Glutamatergic neuron (in vitro differentiated cells): ENCODE measurements at regions not wholly inside any gene's neighbourhood (a gene's known extent, or its start where the extent isn't known, plus 50 kb on each side); places are given as distances from the start of the nearest gene placed in this dataset.

ENCODE experiments used
- DNase-seq: peaks from one replicate; pipeline ENCODE4 v3.0.0; 2022
- H3K27ac Mint-ChIP-seq: one replicate; pipeline ENCODE4 v1.8.0; 2020; ENCODE audit warnings: mild to moderate bottlenecking, mixed read lengths, inconsistent platforms; ENCODE audit not compliant: unreplicated experiment
- H3K27me3 Mint-ChIP-seq: one replicate; pipeline ENCODE4 v1.8.0; 2020; ENCODE audit warnings: mild to moderate bottlenecking, moderate library complexity, mixed read lengths, inconsistent platforms; ENCODE audit not compliant: unreplicated experiment
- H3K36me3 Mint-ChIP-seq: one replicate; pipeline ENCODE4 v1.8.0; 2020; ENCODE audit warnings: mild to moderate bottlenecking, mixed read lengths, inconsistent platforms; ENCODE audit not compliant: unreplicated experiment
- H3K4me1 Mint-ChIP-seq: one replicate; pipeline ENCODE4 v1.8.0; 2020; ENCODE audit warnings: mild to moderate bottlenecking, low read depth, mixed read lengths, inconsistent platforms; ENCODE audit not compliant: unreplicated experiment
- H3K4me3 Mint-ChIP-seq: one replicate; pipeline ENCODE4 v1.8.0; 2020; ENCODE audit warnings: mild to moderate bottlenecking, mixed read lengths, inconsistent platforms; ENCODE audit not compliant: unreplicated experiment
- H3K9me3 Mint-ChIP-seq: one replicate; pipeline ENCODE4 v1.8.0; 2020; ENCODE audit warnings: mild to moderate bottlenecking, moderate library complexity, mixed read lengths, inconsistent platforms; ENCODE audit not compliant: unreplicated experiment
- CTCF ChIP-seq: fragments of 200-600 bp; sonication (generic); IDR thresholded peaks from one replicate; pipeline ENCODE4 v1.5.0; 2021; ENCODE audit not compliant: partially characterized antibody, unreplicated experiment

GRCh38 chr12:90069711-90070110 lies 361.1 kb upstream of the ATP2B1 start:
- Mint-ChIP-seq H3K4me3 (no peak overlapping the region), H3K27me3 (peaks cover 3% of the 10 kb centered on the region), H3K27ac (no peak overlapping the region), H3K4me1 (peaks cover 19% of the 10 kb centered on the region), H3K36me3 (peaks cover 5% of the 10 kb centered on the region), H3K9me3 (peaks cover 6% of the 10 kb centered on the region)
- no peak for TF ChIP-seq CTCF
- no peak for DNase-seq

GRCh38 chr12:90067791-90068190 lies 359.2 kb upstream of the ATP2B1 start:
- Mint-ChIP-seq H3K27me3 (peaks cover 3% of the 10 kb centered on the region), H3K36me3 (peaks cover 5% of the 10 kb centered on the region), H3K4me1 (peaks cover 21% of the 10 kb centered on the region)

GRCh38 chr12:90064852-90065801 lies 356.5 kb upstream of the ATP2B1 start:
- peaks cover under 1% of the 10 kb centered on the region for H3K27me3 Mint-ChIP-seq
- H3K4me1 Mint-ChIP-seq = peaks cover 21% of the 10 kb centered on the region
- H3K4me3 Mint-ChIP-seq = no peak overlapping the region
- H3K36me3 Mint-ChIP-seq = no peaks in the 10 kb centered on the region
- TF ChIP-seq CTCF = no peak
- DNase-seq = no peak
- peaks cover 3% of the 10 kb centered on the region for H3K9me3 Mint-ChIP-seq
- peak overlapping the region; percentile 84 for H3K27ac Mint-ChIP-seq

More at GRCh38 chr12:90067791-90068190, 359.2 kb upstream of the ATP2B1 start:
- TF ChIP-seq CTCF = no peak
- DNase-seq = no peak
- peaks cover 6% of the 10 kb centered on the region for H3K9me3 Mint-ChIP-seq
- no peak overlapping the region for H3K27ac Mint-ChIP-seq
- H3K4me3 Mint-ChIP-seq = no peak overlapping the region

GRCh38 chr12:90062799-90063198 lies 354.2 kb upstream of the ATP2B1 start:
- Mint-ChIP-seq H3K4me3 (no peak overlapping the region), H3K36me3 (no peaks in the 10 kb centered on the region), H3K9me3 (peaks cover 3% of the 10 kb centered on the region), H3K27ac (no peak overlapping the region), H3K27me3 (no peaks in the 10 kb centered on the region), H3K4me1 (peaks cover 21% of the 10 kb centered on the region)
- no peak for TF ChIP-seq CTCF
- DNase-seq = no peak

- no peak for TF ChIP-seq CTCF
- H3K27me3 Mint-ChIP-seq = peaks cover 3% of the 10 kb centered on the region
- no peak for DNase-seq
- H3K36me3 Mint-ChIP-seq = no peaks in the 10 kb centered on the region
- H3K27ac Mint-ChIP-seq = no peak overlapping the region
- H3K4me1 Mint-ChIP-seq = peaks cover 17% of the 10 kb centered on the region
- H3K4me3 Mint-ChIP-seq = no peak overlapping the region
- peaks cover 3% of the 10 kb centered on the region for H3K9me3 Mint-ChIP-seq
Measured at GRCh38 chr12:90061809-90062208, 353.2 kb upstream of the ATP2B1 start.
